ENCODE measurements at regions not wholly inside any gene's neighbourhood (a gene's known extent, or its start where the extent isn't known, plus 50 kb on each side); places are given as distances from the start of the nearest gene placed in this dataset.

- DNase-seq (no peak), ATAC-seq (no peak)
- Histone ChIP-seq H3K27me3 (no peaks in the 10 kb centered on the region), H3K27ac (no peak overlapping the region), H3K4me1 (no peaks in the 10 kb centered on the region), H3K9me3 (peaks cover 0 to 15% of the 10 kb centered on the region in 2 donors), H3K4me3 (no peak overlapping the region), H3K36me3 (no peaks in the 10 kb centered on the region)
- intact Hi-C loops (cut with DNase I) = no loop called here
- no peak for TF ChIP-seq CTCF (IDR thresholded peaks at IDR 0.05)
Measured at GRCh38 chr1:90344963-90345730, 350.2 kb downstream of the ZNF326 start.

GRCh38 chr1:90341516-90341915 lies 346.6 kb downstream of the ZNF326 start:
- no peak for TF ChIP-seq CTCF (IDR thresholded peaks at IDR 0.05)
- H3K4me3 ChIP-seq = no peak overlapping the region
- intact Hi-C loops (cut with DNase I) = no loop called here
- H3K36me3 ChIP-seq = no peaks in the 10 kb centered on the region
- H3K9me3 ChIP-seq = no peaks in the 10 kb centered on the region
- DNase-seq = peak in 1 of 4 donors; percentile 8
- no peaks in the 10 kb centered on the region for H3K27me3 ChIP-seq
- H3K27ac ChIP-seq = no peak overlapping the region
- H3K4me1 ChIP-seq = no peaks in the 10 kb centered on the region
- no peak for ATAC-seq

- no peak for TF ChIP-seq CTCF (IDR thresholded peaks at IDR 0.05)
- DNase-seq = no peak
- H3K4me1 ChIP-seq = no peaks in the 10 kb centered on the region
- no peaks in the 10 kb centered on the region for H3K9me3 ChIP-seq
- no peaks in the 10 kb centered on the region for H3K27me3 ChIP-seq
- no peaks in the 10 kb centered on the region for H3K36me3 ChIP-seq
- intact Hi-C loops (cut with DNase I) = no loop called here
- no peak overlapping the region for H3K4me3 ChIP-seq
- no peak for ATAC-seq
- no peak overlapping the region for H3K27ac ChIP-seq
Measured at GRCh38 chr1:90340606-90341005, 345.7 kb downstream of the ZNF326 start.

GRCh38 chr1:90339811-90340210 lies 344.9 kb downstream of the ZNF326 start:
- Histone ChIP-seq H3K4me1 (no peaks in the 10 kb centered on the region), H3K36me3 (no peaks in the 10 kb centered on the region), H3K4me3 (no peak overlapping the region), H3K27ac (no peak overlapping the region), H3K9me3 (no peaks in the 10 kb centered on the region), H3K27me3 (no peaks in the 10 kb centered on the region)
- DNase-seq = no peak
- ATAC-seq = no peak
- intact Hi-C loops (cut with DNase I) = no loop called here
- TF ChIP-seq CTCF (IDR thresholded peaks at IDR 0.05) = no peak

- no peak overlapping the region for H3K4me3 ChIP-seq
- DNase-seq (no peak), ATAC-seq (no peak)
- H3K27ac ChIP-seq = no peak overlapping the region
- no peaks in the 10 kb centered on the region for H3K9me3 ChIP-seq
- TF ChIP-seq CTCF (IDR thresholded peaks at IDR 0.05) = no peak
- H3K4me1 ChIP-seq = no peaks in the 10 kb centered on the region
- no peaks in the 10 kb centered on the region for H3K36me3 ChIP-seq
- H3K27me3 ChIP-seq = no peaks in the 10 kb centered on the region
- intact Hi-C loops (cut with DNase I) = no loop called here
Measured at GRCh38 chr1:90336552-90337324, 341.8 kb downstream of the ZNF326 start.

Data from left lung (tissue), 4 donors.